ENCODE measurements at regions not wholly inside any gene's neighbourhood (a gene's known extent, or its start where the extent isn't known, plus 50 kb on each side); places are given as distances from the start of the nearest gene placed in this dataset.

- no peak for DNase-seq (ENCODE audit: low spot score)
Measured at GRCh38 chr13:73397496-73398305, 338.9 kb downstream of the KLF5 start.

GRCh38 chr13:73394066-73394465, 335.3 kb downstream of the KLF5 start:
- DNase-seq (ENCODE audit: low spot score): no peak

GRCh38 chr13:73390100-73390499, 331.3 kb downstream of the KLF5 start:
- no peak for DNase-seq (ENCODE audit: low spot score)

- no peak for DNase-seq (ENCODE audit: low spot score)
Measured at GRCh38 chr13:73388586-73388985, 329.8 kb downstream of the KLF5 start.

GRCh38 chr13:73387318-73387717, 328.5 kb downstream of the KLF5 start:
- no peak for DNase-seq (ENCODE audit: low spot score)

GRCh38 chr13:73385848-73386247, 327.0 kb downstream of the KLF5 start:
- DNase-seq (ENCODE audit: low spot score): no peak

GRCh38 chr13:73372666-73373627, 314.1 kb downstream of the KLF5 start:
- DNase-seq (ENCODE audit: low spot score): no peak

- no peak for DNase-seq (ENCODE audit: low spot score)
Measured at GRCh38 chr13:73370066-73370465, 311.3 kb downstream of the KLF5 start.

- no peak for DNase-seq (ENCODE audit: low spot score)
Measured at GRCh38 chr13:73369095-73369494, 310.3 kb downstream of the KLF5 start.

- peak; percentile 45 for DNase-seq (ENCODE audit: low spot score)
Measured at GRCh38 chr13:73368608-73369007, 309.8 kb downstream of the KLF5 start.

- no peak for DNase-seq (ENCODE audit: low spot score)
Measured at GRCh38 chr13:73367886-73368285, 309.1 kb downstream of the KLF5 start.

- DNase-seq (ENCODE audit: low spot score): no peak
Measured at GRCh38 chr13:73366241-73366640, 307.4 kb downstream of the KLF5 start.

- DNase-seq (ENCODE audit: low spot score): no peak
Measured at GRCh38 chr13:73365681-73366080, 306.9 kb downstream of the KLF5 start.

GRCh38 chr13:73365252-73365651, 306.4 kb downstream of the KLF5 start:
- no peak for DNase-seq (ENCODE audit: low spot score)

- peak; percentile 22 for DNase-seq (ENCODE audit: low spot score)
Measured at GRCh38 chr13:73364736-73365135, 305.9 kb downstream of the KLF5 start.

- DNase-seq (ENCODE audit: low spot score): no peak
Measured at GRCh38 chr13:73358606-73359095, 299.8 kb downstream of the KLF5 start.

- DNase-seq (ENCODE audit: low spot score): no peak
Measured at GRCh38 chr13:73355134-73355533, 296.3 kb downstream of the KLF5 start.

- DNase-seq (ENCODE audit: low spot score): no peak
Measured at GRCh38 chr13:73351730-73352129, 292.9 kb downstream of the KLF5 start.

GRCh38 chr13:73341748-73342147, 282.9 kb downstream of the KLF5 start:
- DNase-seq (ENCODE audit: low spot score): no peak

GRCh38 chr13:73340069-73340468, 281.3 kb downstream of the KLF5 start:
- no peak for DNase-seq (ENCODE audit: low spot score)

- DNase-seq (ENCODE audit: low spot score): no peak
Measured at GRCh38 chr13:73339086-73339485, 280.3 kb downstream of the KLF5 start.

GRCh38 chr13:73338389-73338788, 279.6 kb downstream of the KLF5 start:
- DNase-seq (ENCODE audit: low spot score): no peak

GRCh38 chr13:73337532-73337931, 278.7 kb downstream of the KLF5 start:
- no peak for DNase-seq (ENCODE audit: low spot score)

Data from putamen (tissue), 1 donor.